Endometrial microvascular endothelial cells (primary cell): ENCODE measurements at regions not wholly inside any gene's neighbourhood (a gene's known extent, or its start where the extent isn't known, plus 50 kb on each side); places are given as distances from the start of the nearest gene placed in this dataset.
"Not testable (repeated sequence)": the region's sequence is repeated elsewhere in the genome, so short reads cannot be mapped to it uniquely, and the experiment has no call there.

ENCODE experiments used
- in situ Hi-C: cut with HindIII; loops from 2 replicates; pipeline ENCODE4 v1.10.0; 2017; ENCODE audit warnings: low sequenced_read_pairs, low pct_unique_long_range_greater_than_20kb; ENCODE audit errors: inconsistent ontology term

- in situ Hi-C loops, result no loop called here
These were observed 110.7 kb upstream of the TANK start for GRCh38 chr2:161049559-161049958.

DNA sequence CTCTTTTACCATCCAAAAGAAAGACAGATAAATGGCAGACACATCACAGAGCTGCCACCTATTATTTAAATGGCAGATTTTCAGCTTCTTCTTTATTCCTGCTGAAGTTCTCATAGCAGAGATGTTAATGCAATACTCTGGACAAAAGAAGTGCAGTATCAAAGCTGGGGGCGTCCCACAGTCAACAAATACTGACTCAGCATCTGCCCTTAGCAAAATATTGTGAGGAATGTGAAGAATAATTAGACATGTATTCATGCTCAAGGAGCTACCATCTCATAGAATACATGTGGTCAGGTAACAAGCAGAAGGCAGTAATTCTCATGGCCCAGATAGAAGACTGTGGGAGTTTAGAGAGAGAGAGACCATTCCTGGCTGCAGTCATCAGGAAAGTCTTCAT is 108.0 kb upstream of the TANK start:
- in situ Hi-C loops, result no loop called here

- in situ Hi-C loops, result no loop called here
These were observed 104.9 kb upstream of the TANK start for GRCh38 chr2:161055289-161055688.

DNA sequence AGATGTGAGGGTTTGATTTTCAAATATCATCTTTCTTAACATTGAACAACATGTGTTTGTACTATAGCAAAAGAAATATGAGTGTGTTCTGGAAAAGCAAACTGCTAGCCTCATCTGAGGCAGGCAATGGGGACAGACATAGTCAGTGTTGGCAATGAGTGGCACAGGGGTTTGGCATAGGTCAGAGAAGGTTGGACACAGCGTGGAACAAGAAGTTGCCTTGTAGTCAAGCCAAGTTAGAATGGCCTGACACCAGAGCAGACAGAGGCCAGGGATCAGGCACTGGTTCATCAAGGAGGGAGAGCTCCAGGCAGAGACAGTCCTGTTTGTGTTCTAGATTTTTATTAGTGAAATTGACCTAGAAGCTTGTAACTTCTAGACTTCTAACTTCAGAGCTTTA is 100.8 kb upstream of the TANK start:
- in situ Hi-C loops, result no loop called here

- in situ Hi-C loops, result no loop called here
These were observed 98.4 kb upstream of the TANK start for GRCh38 chr2:161061786-161062185.

- in situ Hi-C loops, result no loop called here
These were observed 96.9 kb upstream of the TANK start for GRCh38 chr2:161063157-161063945.

DNA sequence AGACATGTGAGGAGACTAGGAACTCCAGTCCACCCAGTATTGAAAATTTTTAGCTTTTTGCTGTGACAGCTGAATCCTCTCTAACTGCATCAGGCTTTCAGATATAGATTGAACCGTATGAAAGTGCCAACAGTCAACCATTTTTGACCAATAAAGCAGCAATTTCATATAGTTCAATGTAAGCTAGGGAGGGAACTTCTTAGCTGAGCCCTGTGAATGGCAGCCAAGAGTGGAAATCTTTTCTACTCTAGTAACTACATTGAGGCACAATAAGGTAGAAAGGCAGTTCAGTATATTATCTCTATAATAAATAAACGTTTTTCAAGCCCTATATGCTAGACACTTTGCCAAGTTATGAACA is 96.3 kb upstream of the TANK start:
- in situ Hi-C loops, result no loop called here

DNA sequence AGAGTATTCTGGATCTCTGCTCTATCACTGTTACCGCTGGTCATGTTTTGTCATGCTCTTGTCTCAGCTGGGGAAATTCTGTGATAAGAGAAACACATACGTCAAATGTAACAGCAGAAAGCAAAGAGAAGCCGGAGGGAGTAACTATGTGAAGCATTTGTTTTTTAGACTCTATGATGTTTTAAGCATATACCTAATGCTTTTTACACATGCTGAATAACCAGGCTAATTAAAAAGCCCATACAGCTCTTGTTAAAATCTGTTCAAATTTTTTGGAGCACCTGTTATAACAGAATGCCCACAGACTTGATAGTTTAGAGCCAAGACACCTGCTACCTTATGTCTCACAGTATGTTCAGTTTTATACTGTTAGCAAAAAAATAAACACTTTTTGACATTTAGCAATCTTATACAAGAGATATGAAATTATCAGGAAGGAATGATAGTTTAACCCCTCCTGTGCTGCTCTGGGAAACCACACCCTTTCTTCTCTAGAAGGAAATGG is 92.3 kb upstream of the TANK start:
- in situ Hi-C loops, result no loop called here

DNA sequence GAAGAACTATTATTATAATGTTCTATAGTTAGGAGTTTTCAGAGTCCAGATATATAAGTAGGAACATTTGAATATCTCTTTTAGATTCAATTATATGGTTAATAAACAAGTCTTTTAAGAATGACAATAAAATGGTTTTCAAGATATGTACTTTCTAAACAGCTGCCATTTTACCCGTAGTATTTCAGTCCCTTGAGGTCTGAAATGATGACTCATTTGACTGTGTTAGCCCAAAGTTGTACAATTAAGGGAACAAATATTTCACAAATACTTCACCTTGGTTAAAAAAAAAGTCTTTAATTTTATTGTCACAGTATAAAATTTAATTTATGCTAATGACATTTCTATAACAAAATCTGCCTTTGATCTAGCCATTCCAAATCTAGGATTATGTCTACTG is 91.6 kb upstream of the TANK start:
- in situ Hi-C loops, result no loop called here

- in situ Hi-C loops, result no loop called here
These were observed 89.3 kb upstream of the TANK start for GRCh38 chr2:161070693-161071479.

DNA sequence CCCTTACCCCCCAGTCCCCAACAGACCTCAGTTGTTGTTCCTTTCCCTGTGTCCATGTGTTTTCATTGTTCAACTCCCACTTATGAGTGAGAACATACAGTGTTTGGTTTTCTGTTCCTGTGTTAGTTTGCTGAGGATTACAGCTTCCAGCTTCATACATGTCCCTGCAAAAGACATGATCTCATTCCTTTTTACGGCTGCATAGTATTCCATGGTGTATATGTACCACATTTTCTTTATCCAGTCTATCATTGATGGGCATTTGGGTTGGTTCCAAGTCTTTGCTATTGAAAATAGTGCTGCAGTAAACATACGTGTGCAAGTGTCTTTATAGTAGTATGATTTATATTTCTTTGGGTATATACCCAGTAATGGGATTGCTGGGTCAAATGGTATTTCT is 87.8 kb upstream of the TANK start:
- in situ Hi-C loops, result not testable (repeated sequence)

GRCh38 chr2:161075701-161076100 is 84.5 kb upstream of the TANK start:
- in situ Hi-C loops, result no loop called here

GRCh38 chr2:161076936-161077335 is 83.3 kb upstream of the TANK start:
- in situ Hi-C loops, result no loop called here

GRCh38 chr2:161077367-161078210 is 82.6 kb upstream of the TANK start:
- in situ Hi-C loops, result no loop called here

- in situ Hi-C loops, result no loop called here
These were observed 82.1 kb upstream of the TANK start for GRCh38 chr2:161078211-161078539.

GRCh38 chr2:161085149-161085548 is 75.1 kb upstream of the TANK start:
- in situ Hi-C loops, result no loop called here

DNA sequence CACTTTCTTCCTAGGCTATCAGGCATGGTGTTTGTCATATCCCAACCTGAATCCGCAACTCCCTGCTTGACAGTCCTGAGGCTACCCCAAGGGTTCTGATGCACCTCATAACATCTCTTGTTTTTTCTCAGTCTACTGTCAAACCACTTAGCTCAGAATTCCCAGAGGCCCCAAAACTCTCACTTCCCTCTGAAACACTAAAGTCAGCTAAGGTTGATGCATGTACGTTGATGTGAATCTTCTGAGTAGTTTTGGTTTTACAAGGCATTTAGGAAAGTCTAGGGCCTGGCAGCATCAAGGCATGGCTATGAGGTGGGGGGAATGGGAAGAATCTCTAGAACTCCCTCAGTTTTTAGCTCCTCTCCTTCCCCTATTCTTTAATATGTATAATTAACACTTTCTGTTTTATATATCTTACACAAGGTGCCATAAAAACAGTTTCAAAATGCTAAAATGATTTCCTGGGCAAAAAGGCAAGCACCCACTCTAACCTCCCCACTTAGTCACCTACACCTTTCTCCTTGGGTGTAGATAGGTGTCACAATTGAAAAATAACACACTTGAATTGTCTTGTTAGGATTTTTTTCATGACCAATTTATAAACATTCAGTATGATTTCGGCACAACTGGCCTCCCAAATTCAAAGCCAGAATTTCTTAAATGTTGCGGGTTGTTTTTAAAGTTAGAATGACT is 71.4 kb upstream of the TANK start:
- in situ Hi-C loops, result no loop called here

DNA sequence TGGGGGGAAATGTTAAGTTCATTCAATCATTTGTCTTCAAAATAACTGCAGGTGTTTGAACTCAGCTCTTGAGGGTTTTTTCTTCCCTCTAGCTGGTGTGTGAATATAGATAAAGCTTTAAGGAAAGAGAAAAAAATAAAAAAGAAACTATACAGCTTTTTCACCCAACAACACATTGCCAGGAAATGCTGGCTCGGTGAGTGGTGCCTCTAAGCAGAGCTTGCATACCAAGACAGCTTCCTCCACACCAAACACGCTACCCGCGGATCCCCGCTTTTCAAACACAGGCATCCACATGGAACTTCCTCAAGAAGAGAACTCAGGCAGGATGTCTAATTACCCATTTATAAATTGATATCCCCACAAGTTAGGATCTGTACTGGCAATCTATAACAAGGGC is 69.8 kb upstream of the TANK start:
- in situ Hi-C loops, result no loop called here

DNA sequence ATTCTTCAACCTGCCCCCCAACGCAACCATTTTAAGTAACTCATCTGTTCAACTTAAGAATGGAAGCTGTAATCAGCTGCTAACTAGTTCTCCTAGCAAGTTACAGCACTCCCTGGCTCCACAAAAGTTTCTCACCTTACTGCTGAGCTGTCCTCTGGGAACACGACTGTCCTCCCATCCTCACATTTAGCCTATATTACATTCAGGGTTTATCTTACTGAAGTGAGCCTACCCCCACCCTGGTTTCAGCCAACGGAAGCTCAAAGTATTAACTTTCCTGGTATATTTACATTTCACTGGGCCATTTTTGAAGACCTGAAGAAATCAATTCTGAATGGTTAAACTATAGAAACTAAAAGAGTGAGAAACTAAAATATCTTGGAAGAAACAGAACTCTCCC is 64.9 kb upstream of the TANK start:
- in situ Hi-C loops, result no loop called here
